CD4-positive, alpha-beta T cell treated with Interleukin-15 for 4 hours (primary cell): ENCODE measurements at regions not wholly inside any gene's neighbourhood (a gene's known extent, or its start where the extent isn't known, plus 50 kb on each side); places are given as distances from the start of the nearest gene placed in this dataset.

Experiments used
- DNase-seq: peaks from one replicate; pipeline ENCODE4 v3.0.0-alpha.2; 2020; ENCODE audit warnings: low spot score

- no peak for DNase-seq
These were observed 49.7 kb downstream of the GLI2 start for GRCh38 chr2:120785228-120785966.

DNA sequence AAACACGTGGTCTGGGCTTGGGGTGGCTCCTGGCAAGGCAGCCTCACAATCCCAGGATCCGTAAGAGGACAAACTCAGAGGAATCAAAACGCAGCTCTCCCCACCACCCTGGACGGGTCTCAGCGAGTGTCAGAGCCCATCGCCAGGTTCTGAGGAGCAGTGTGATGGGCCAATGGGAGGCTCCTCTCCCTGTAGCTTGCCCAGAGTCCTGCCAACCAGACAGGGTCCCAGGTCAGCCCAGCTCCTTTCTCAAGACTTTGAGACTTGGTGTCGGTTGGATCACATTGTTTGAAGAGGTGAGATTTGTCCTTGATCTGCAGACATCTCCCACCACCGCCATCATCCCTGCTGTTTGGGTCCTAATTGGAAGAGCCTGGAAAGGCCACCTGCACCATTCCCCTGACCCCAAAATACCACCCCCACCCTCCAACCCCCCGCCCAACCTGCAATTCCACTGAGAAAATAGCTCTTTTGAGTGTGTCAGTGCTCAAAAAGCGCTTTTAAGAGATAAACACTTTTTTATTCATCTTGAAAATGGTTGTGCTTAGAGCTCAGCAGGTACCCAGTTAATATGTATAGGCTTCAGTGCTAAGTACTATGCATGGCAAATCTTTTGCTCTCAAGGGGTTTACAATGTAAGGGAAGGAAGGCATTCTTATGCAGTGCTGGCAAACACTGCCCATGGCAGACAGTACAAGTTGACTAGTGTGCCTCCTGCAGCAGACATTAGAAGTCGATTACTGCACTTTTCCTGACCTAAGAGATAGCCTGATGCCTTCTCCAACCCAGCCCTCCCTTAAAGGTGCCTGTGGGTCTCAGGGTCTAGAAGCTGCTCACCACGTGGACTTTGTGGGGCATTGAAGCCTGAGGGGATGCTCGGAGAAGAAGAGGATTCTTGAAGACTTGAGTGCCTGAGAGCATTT is 50.6 kb downstream of the GLI2 start:
- no peak for DNase-seq

DNA sequence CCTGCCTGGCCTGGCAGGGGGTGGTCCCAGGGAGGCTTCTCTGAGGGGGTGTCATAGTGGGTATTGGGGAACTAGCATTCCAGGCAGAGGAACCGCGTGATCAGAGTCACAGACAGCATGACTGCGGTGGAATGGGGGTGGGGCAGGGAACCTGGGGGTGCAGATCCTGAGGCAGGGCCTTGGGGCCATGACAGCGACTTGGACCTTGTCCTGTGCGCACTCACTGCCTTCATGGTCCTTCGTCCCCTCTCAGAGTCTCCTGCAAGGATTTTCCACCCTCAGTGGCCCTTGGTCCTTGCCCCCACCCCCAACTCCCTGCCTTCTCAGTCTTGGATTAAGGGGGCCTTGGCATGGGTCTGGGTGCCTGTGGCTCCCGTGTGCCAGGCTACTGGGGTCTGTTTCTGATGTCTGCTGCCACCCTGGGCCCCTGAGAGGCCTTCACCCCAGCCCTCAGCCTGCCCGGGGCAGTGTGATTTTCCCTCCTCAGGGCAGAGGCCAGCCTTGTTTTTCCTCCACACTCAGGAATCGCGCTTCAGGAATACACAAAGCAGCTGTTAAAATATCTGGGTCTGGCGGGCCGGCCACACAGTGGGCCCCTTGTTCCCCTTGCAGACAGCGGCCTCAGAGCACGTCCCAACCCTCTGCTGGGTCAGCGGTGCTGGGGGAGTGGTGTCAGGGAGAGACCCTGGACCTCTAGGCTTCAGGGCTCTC is 51.6 kb downstream of the GLI2 start:
- no peak for DNase-seq

GRCh38 chr2:120787822-120788700 is 52.4 kb downstream of the GLI2 start:
- DNase-seq, result no peak

DNA sequence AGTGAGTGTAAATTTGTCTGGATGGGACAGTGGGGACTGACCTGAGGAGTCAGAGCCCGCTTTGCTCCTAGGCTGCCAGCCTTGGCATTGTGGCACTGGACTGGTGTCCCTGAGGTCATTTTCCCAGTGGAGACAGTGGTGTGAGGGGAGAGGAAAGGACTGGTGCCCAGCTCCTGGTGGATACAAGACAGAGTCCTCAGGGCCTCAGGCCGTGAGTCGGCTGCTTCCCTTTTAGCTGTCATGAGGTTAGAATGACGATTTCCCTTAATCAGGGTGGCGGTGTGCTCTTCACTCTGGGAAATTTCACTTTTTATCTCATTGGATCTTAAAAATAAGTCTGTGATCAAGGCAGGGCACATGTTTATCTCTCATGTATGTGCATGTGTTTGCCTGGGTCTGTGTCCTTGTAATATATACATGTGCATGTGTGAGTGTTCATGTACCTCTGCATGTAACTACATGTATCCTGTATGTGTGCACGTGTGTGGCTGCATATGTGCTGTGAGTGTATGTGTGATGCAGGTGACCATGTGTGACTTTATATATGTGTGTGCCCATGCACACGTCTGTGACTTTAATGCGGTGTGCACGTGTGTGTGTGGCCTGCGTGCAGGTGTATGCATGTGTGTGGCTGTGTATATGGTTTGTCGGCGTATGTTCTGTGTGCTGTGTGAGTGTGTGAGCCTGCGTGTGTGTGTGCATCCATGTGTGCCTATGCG is 55.7 kb downstream of the GLI2 start:
- DNase-seq, result no peak

- DNase-seq, result no peak
These were observed 56.3 kb downstream of the GLI2 start for GRCh38 chr2:120791962-120792297.

GRCh38 chr2:120793682-120794403 is 58.2 kb downstream of the GLI2 start:
- DNase-seq, result no peak

- DNase-seq, result no peak
These were observed 59.0 kb downstream of the GLI2 start for GRCh38 chr2:120794716-120795115.

- no peak for DNase-seq
These were observed 60.4 kb downstream of the GLI2 start for GRCh38 chr2:120796094-120796493.

- no peak for DNase-seq
These were observed 62.0 kb downstream of the GLI2 start for GRCh38 chr2:120797421-120798221.

DNA sequence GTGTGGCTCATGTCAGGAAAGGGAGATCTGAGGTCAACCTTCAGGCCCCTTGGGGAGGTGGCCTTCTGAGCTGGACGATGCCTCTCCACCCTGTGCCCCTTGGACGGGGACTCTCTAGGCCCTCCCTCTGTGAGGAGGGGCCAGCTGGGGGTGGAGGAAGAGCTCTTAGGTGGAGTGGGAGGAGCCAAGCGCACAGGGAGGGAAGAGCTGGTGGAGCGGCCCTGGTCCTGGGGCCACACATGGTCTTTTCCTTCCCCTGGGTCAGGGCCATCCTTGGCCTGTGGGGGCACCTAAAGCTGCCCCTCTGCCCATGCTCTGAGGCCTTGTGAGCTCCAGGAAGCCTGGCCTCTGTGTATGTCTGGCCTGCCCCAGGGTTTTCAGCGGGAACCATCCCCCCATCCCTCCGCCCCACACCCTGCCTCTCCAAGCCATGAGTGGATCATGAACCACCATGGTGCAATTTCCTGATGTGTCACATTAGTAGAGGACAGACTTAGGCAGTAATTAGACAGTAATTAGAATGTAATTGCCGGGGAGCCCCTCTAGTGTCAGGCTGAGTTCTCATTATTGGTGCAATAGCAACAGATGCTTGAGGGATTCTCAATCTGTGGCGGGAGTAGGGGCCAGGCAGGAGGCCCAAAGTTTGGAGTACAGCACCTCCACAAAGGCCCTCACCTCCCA is 63.0 kb downstream of the GLI2 start:
- DNase-seq, result no peak

GRCh38 chr2:120802158-120802557 is 66.5 kb downstream of the GLI2 start:
- DNase-seq, result no peak

DNA sequence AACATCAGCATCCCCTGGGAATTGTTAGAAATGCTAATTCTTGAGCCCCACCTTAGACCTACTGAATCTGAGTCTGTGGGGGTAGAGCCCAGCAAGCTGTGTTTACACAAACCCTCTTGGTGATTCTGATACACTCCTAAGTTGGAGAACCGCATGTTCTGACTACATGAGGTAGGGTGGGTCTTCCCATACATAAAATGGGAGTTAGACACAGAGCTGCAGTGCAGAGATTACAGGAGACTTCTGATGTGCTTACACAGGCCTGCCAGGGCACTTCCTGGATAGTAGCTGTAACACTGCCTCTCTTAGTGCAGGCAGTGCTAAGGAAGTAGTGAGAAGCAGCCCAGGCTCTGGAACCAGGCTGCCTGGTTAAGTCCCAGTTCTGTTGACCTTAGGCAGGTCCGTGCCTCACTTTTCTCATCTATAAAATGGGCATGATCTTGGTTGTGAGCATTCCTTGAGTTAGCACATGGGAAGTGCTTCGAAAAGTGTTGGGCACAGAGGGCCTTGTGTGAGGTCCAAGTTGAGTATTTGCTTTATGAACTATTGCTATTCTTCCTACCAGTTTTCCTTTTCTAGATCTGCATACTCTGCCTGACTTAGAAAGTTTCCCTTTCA is 67.3 kb downstream of the GLI2 start:
- no peak for DNase-seq

- no peak for DNase-seq
These were observed 68.2 kb downstream of the GLI2 start for GRCh38 chr2:120803764-120804335.

- DNase-seq, result no peak
These were observed 68.8 kb downstream of the GLI2 start for GRCh38 chr2:120804459-120804858.

- no peak for DNase-seq
These were observed 69.3 kb downstream of the GLI2 start for GRCh38 chr2:120805011-120805410.

DNA sequence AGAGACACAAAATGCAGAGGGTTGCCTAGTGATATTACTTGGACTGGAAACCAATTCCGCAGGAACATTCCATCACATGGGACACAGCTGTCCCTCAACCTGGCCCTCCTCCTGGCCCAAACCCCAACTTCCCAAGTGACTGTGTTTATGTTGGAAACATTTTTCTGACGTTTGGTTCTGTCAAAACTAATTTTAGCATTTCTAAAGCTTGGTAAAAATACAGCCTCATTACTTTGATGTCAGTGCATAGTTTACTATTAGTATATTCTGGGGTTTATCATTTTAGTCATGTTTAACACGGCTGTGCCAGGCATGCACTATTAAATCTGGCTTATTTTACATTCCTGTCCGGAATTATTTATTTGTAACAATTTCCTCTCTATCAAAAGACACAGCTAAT is 69.9 kb downstream of the GLI2 start:
- no peak for DNase-seq

DNA sequence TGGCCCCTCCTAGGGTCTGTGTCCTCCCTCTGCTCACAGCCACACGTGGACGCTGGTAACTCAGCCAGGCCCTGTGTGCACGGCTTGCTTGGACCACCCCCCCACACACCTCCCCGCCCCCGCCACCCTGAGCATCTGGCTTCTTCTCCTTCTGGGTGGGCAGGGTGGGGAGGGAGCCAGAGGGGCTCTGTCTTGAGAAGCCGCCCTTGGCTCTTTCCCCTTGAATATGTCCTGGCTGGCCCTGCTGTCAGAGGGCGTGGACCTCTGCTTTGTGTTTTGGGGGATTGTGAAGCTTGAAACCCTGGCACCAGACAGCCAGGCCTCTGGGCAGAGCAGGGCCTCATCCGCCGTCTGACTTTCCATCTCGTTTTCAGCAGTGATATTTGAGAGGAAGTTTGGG is 72.1 kb downstream of the GLI2 start:
- no peak for DNase-seq
